Nephron progenitor cell (in vitro differentiated cells): ENCODE measurements at regions not wholly inside any gene's neighbourhood (a gene's known extent, or its start where the extent isn't known, plus 50 kb on each side); places are given as distances from the start of the nearest gene placed in this dataset.

Experiments
- DNase-seq: peaks from one replicate; pipeline ENCODE4 v3.0.0; 2021
- H3K27ac Mint-ChIP-seq: 2 replicates; pipeline ENCODE4 v1.8.0; 2021; ENCODE audit warnings: mild to moderate bottlenecking, moderate library complexity, mixed read lengths
- H3K27me3 Mint-ChIP-seq: 2 replicates; pipeline ENCODE4 v1.8.0; 2021; ENCODE audit warnings: mild to moderate bottlenecking, low read depth, mixed read lengths; ENCODE audit not compliant: poor library complexity
- H3K36me3 Mint-ChIP-seq: 2 replicates; pipeline ENCODE4 v1.8.0; 2021; ENCODE audit warnings: low read depth, mixed read lengths
- H3K4me1 Mint-ChIP-seq: 2 replicates; pipeline ENCODE4 v1.8.0; 2021; ENCODE audit warnings: mixed read lengths
- H3K4me3 Mint-ChIP-seq: 2 replicates; pipeline ENCODE4 v1.8.0; 2021; ENCODE audit warnings: mild to moderate bottlenecking, moderate library complexity, mixed read lengths
- H3K9me3 Mint-ChIP-seq: 2 replicates; pipeline ENCODE4 v1.8.0; 2021; ENCODE audit warnings: mild to moderate bottlenecking, moderate library complexity, mixed read lengths
- CTCF ChIP-seq: fragments of 200-600 bp; sonication (generic); IDR thresholded peaks from 2 replicates; pipeline ENCODE4 v1.5.0; 2021; ENCODE audit warnings: antibody characterized with exemption

GRCh38 chr17:72409405-72410002 is 288.7 kb downstream of the SOX9 start:
- Mint-ChIP-seq H3K9me3 (no peaks in the 10 kb centered on the region), H3K27me3 (peaks cover 20% of the 10 kb centered on the region), H3K4me3 (no peak overlapping the region), H3K36me3 (no peaks in the 10 kb centered on the region), H3K27ac (no peak overlapping the region), H3K4me1 (peaks cover 59% of the 10 kb centered on the region)
- TF ChIP-seq CTCF, result no peak
- DNase-seq, result no peak

- Mint-ChIP-seq H3K4me1 (peaks cover 62% of the 10 kb centered on the region), H3K9me3 (no peaks in the 10 kb centered on the region), H3K27ac (no peak overlapping the region), H3K27me3 (peaks cover 23% of the 10 kb centered on the region), H3K4me3 (no peak overlapping the region), H3K36me3 (no peaks in the 10 kb centered on the region)
- DNase-seq, result no peak
- TF ChIP-seq CTCF, result no peak
Observed at GRCh38 chr17:72411124-72411563, 290.3 kb downstream of the SOX9 start.

- H3K27ac Mint-ChIP-seq, result no peak overlapping the region
- no peak for DNase-seq
- peaks cover 23% of the 10 kb centered on the region for H3K27me3 Mint-ChIP-seq
- H3K36me3 Mint-ChIP-seq, result peaks cover 8% of the 10 kb centered on the region
- H3K4me3 Mint-ChIP-seq, result no peak overlapping the region
- TF ChIP-seq CTCF, result no peak
- H3K4me1 Mint-ChIP-seq, result peaks cover 57% of the 10 kb centered on the region
- H3K9me3 Mint-ChIP-seq, result peaks cover 9% of the 10 kb centered on the region
Observed at GRCh38 chr17:72412650-72413076, 291.8 kb downstream of the SOX9 start.

GRCh38 chr17:72413077-72414031 is 292.5 kb downstream of the SOX9 start:
- H3K27ac Mint-ChIP-seq, result no peak overlapping the region
- H3K36me3 Mint-ChIP-seq, result peaks cover 12% of the 10 kb centered on the region
- DNase-seq, result no peak
- peaks cover 16% of the 10 kb centered on the region for H3K9me3 Mint-ChIP-seq
- H3K27me3 Mint-ChIP-seq, result peaks cover 24% of the 10 kb centered on the region
- no peak for TF ChIP-seq CTCF
- peaks cover 55% of the 10 kb centered on the region for H3K4me1 Mint-ChIP-seq
- no peak overlapping the region for H3K4me3 Mint-ChIP-seq

GRCh38 chr17:72414032-72414396 is 293.2 kb downstream of the SOX9 start:
- TF ChIP-seq CTCF, result no peak
- Mint-ChIP-seq H3K4me1 (peaks cover 55% of the 10 kb centered on the region), H3K27me3 (peaks cover 30% of the 10 kb centered on the region), H3K9me3 (peaks cover 23% of the 10 kb centered on the region), H3K27ac (no peak overlapping the region), H3K4me3 (no peak overlapping the region), H3K36me3 (peaks cover 19% of the 10 kb centered on the region)
- DNase-seq, result no peak
